AG09319 (cell line): ENCODE measurements at regions not wholly inside any gene's neighbourhood (a gene's known extent, or its start where the extent isn't known, plus 50 kb on each side); places are given as distances from the start of the nearest gene placed in this dataset.
"Not testable (repeated sequence)": the region's sequence is repeated elsewhere in the genome, so short reads cannot be mapped to it uniquely, and the experiment has no call there.

Experiments
- DNase-seq: peaks from one replicate; pipeline ENCODE4 v3.0.0-alpha.2; 2010; ENCODE audit warnings: low read depth; ENCODE audit errors: extremely low read depth
- TF ChIP-seq, protein P1 (sequence below): IDR thresholded peaks from 2 replicates; pipeline ENCODE4 v1.5.1; 2011; ENCODE audit warnings: low read depth, mild to moderate bottlenecking, inconsistent platforms, low read length, moderate library complexity

DNA sequence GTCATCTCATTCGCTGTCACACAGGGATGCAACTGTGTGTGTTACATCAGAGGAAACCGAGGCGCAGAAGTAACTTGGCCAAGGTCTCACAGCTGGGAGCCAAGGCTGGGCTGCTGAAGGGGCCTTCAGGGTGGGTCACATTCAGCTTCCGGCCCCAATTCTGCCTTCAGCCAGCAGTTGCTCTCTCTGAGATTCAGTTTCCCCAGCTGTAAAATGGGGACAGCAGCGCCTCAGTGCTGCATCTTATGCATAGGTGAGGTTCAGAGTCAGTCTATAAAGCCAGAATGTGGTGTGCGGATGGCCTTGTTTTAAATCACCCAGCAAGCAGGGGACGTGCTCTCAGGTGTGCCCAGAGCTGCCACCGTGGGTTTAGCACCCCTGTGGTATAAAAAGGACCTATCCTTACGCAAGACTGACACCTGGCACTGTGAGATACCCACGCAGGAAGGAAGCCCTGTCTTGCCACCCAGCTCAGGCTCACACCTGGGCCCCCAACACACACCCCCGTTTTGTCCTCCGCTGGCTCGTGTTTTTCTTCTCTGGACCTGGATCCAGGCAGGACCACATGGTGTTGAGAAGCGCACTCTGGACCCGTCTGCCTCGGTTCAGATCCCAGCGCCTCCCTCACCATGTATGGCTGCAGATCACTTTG lies 94.6 kb upstream of the GSE1 start:
- no peak for DNase-seq
- TF ChIP-seq, protein P1, sequence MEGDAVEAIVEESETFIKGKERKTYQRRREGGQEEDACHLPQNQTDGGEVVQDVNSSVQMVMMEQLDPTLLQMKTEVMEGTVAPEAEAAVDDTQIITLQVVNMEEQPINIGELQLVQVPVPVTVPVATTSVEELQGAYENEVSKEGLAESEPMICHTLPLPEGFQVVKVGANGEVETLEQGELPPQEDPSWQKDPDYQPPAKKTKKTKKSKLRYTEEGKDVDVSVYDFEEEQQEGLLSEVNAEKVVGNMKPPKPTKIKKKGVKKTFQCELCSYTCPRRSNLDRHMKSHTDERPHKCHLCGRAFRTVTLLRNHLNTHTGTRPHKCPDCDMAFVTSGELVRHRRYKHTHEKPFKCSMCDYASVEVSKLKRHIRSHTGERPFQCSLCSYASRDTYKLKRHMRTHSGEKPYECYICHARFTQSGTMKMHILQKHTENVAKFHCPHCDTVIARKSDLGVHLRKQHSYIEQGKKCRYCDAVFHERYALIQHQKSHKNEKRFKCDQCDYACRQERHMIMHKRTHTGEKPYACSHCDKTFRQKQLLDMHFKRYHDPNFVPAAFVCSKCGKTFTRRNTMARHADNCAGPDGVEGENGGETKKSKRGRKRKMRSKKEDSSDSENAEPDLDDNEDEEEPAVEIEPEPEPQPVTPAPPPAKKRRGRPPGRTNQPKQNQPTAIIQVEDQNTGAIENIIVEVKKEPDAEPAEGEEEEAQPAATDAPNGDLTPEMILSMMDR: no peak

DNA sequence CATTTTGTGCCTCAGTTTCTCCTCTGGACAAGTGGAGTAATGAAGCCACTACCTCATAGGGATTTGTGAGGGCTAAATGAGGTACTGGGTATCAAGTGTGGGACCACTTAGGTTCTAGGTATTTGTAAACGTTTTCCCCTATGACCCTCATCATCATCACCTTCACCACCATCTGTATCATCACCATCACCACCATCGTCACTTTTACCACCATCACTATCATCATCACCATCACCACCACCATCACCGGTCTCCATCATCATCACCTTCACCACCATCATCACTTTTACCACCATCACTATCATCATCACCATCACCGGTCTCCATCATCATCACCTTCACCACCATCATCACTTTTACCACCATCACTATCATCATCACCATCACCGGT lies 94.1 kb upstream of the GSE1 start:
- DNase-seq: not testable (repeated sequence)

DNA sequence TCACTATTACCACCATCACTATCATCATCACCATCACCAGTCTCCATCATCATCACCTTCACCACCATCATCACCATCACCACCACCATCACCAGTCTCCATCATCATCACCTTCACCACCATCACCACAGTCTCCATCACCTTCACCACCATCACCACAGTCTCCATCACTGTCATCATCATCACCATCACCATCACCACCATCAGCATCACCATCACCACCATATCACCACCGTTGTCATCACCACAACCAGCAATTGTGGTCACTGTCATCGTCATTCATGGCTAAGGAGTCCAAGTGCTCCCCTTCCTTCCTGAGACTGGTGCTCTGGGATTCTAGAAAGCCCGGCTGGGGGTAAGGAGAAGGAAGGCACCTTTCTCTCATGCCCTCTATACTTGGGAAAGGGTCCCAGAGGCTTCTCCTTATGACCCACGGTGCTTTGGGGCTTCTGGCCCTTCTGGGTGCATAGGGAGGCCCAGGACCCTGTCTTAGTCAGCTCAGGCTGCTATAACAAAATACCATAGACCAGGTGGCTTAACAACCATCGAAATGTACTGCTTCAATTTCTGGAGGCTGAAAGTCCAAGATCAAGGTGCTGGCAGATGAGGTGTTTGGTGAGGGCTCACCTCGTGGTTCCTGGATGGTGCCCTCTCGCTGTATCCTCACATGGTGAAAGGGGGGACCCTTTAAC lies 93.4 kb upstream of the GSE1 start:
- TF ChIP-seq, protein P1: no peak
- DNase-seq: no peak

DNA sequence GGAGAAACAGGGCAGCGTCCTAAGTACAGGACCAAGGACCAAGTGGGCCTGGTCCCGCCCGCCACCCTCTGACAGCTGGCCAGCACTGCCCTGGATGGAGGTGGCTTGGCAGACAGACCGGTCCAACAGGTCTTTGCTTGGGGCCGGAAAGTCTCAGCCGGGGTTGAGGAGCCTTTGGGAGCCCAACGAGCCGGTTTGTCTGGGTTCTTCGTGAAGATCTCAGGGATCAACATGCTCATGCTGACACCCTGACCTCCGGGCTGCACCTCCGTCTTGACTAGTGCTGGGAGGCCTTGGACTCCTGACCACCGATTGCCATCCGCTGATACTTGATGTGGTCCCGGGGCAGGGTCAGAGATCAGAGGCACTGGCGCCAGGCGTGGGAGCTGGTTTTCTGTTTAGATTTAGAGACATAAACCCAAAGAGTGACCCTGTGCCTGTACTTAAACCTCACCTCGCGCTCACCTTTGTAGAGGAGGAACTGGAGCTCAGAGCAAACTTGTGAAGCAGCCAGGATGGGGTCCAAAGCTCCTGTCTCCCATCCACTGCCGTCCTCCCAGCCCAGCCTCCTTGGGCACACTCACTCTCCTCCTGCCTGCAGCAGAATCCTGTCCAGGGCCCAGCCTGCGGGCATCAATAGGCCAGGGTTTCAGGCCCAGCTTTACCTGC lies 92.1 kb upstream of the GSE1 start:
- DNase-seq: no peak
- TF ChIP-seq, protein P1: no peak

DNA sequence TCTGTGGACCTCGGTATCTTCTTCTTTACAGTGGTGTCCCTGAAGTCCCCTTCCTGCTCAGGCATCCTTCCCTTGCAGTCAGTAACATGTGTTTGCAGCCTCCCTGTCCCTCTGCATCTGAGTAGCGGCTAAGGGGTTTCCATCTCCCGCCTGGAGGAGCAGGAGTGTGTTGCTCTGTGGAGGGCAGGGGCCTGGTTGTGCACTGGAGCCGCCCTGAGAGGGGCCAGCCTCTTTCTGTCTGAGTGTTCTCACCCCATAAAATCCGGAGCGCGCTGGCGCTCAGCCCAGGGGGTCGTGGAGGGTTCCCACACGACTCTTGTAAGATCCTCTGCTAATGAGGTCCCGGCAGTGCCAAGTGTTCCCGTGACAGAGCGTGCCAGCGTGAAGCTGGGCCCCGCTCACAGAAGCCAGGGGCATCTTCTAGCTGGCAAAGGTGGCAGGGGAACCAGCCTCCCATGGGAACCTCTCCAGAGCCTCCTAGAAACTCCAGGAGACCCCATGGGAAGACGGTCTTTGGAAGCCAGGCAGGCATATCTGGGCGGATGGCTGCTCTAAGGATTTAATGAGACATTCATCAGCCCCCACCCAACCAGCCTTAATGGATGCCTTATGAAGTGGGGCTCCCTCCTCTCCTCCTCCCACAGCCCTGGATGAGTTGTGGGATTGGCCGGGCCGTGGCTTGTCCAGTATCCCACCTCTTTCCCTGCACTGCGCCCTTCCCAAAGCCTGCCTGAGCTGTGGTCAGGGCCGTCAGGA lies 91.4 kb upstream of the GSE1 start:
- TF ChIP-seq, protein P1: no peak

DNA sequence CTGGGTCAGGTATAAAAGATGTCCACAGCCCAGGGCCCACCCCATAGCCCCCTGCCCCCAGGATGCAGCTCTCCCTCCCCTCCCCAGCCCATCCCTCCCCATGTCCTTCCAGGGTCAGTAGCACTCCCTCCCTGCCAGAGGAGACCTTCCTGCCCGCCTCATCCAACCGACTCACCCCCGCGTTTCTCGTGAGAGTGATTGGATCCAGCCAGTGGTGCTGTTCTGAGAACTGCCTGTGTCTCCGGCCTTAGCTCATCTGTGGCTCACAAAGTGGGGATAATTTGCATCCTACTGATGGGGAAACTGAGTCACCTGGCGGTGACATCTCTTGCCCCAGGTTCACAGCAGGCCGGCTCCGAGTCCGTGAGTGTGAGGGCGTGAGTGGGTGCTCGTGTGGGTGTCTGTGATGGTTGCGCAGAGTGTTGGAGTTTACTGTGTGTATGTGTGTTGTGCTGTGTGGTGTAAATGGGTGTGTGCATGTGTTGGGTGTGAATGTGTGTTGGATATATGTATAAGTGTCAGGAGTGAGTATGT lies 90.7 kb upstream of the GSE1 start:
- no peak for DNase-seq
- TF ChIP-seq, protein P1: no peak

More for the DNA sequence above, 91.4 kb upstream of the GSE1 start:
- DNase-seq: no peak

DNA sequence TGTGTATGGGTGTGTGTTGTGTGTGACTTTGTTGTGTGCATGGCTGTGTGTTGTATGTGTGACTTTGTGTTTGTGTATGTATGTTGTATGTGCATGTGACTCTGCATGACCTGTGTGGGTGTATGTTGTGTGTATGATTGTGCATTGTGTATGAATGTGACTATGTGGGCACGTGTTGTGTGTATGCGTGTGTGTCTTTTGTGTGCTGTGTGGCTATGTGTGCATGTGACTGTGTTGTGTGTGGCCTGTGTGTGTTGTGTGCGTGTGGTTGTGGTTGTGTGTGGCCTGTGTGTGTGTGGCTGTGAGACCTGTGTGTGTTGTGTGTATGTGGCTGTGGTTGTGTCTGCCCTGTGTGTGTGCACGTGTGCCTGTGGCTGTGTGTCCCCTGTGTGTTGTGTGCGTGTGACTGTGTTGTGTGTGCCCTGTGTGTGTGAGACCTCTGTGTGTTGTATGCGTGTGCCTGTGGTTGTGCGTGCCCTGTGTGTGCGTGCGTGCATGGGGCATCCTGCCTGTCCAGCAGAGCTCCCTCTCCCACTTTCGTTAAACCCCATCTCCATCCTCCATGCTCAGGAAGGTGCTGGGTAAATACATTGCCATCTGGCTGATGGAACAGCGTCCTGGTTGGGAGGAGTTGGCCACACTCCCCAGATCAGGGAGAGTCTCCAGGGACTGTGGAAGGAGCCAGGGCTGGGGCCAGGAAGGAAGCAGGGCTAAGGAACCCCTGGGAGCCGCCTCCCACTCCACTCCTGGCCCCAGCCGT lies 90.1 kb upstream of the GSE1 start:
- DNase-seq: no peak

More for the DNA sequence above, 90.1 kb upstream of the GSE1 start:
- TF ChIP-seq, protein P1: no peak
